ENCODE measurements at regions not wholly inside any gene's neighbourhood (a gene's known extent, or its start where the extent isn't known, plus 50 kb on each side); places are given as distances from the start of the nearest gene placed in this dataset.
A peak's percentile ranks its signal among the peaks of the same experiment; 100 is the strongest.
"Not testable (repeated sequence)": the region's sequence is repeated elsewhere in the genome, so short reads cannot be mapped to it uniquely, and the experiment has no call there.

GRCh38 chr10:28400176-28400575, 97.3 kb upstream of the MPP7 start:
- H3K9me3 ChIP-seq = no peaks in the 10 kb centered on the region; the same call in 1 of the 2 replicates
- H3K36me3 ChIP-seq (replicated peaks) = no peaks in the 10 kb centered on the region
- no peaks in the 10 kb centered on the region for H3K4me1 ChIP-seq
- 0 out of 2 replicates have a peak, but pooled peaks cover 6% of the 10 kb centered on the region for H3K27me3 ChIP-seq (ENCODE audit: low read depth)
- in situ Hi-C loops (cut with MboI; ENCODE audit: low sequenced_read_pairs) = no loop called here
- no peak overlapping the region for H3K4me3 ChIP-seq
- DNase-seq (ENCODE audit: low spot score in 2 of 2) = no peak

- H3K4me1 ChIP-seq = no peaks in the 10 kb centered on the region
- H3K4me3 ChIP-seq = no peak overlapping the region
- 0 out of 2 replicates have a peak, but pooled peaks cover 6% of the 10 kb centered on the region for H3K27me3 ChIP-seq (ENCODE audit: low read depth)
- in situ Hi-C loops (cut with MboI; ENCODE audit: low sequenced_read_pairs) = no loop called here
- no peaks in the 10 kb centered on the region; the same call in 1 of the 2 replicates for H3K9me3 ChIP-seq
- DNase-seq (ENCODE audit: low spot score in 2 of 2) = no peak
- no peaks in the 10 kb centered on the region for H3K36me3 ChIP-seq (replicated peaks)
Measured at GRCh38 chr10:28400681-28401080, 97.8 kb upstream of the MPP7 start.

GRCh38 chr10:28402611-28403073, 99.8 kb upstream of the MPP7 start:
- H3K9me3 ChIP-seq; H3K36me3 ChIP-seq (replicated peaks); H3K4me3 ChIP-seq; in situ Hi-C loops (cut with MboI; ENCODE audit: low sequenced_read_pairs); H3K4me1 ChIP-seq; DNase-seq (ENCODE audit: low spot score in 2 of 2); H3K27me3 ChIP-seq (ENCODE audit: low read depth): not testable (repeated sequence)

DNA sequence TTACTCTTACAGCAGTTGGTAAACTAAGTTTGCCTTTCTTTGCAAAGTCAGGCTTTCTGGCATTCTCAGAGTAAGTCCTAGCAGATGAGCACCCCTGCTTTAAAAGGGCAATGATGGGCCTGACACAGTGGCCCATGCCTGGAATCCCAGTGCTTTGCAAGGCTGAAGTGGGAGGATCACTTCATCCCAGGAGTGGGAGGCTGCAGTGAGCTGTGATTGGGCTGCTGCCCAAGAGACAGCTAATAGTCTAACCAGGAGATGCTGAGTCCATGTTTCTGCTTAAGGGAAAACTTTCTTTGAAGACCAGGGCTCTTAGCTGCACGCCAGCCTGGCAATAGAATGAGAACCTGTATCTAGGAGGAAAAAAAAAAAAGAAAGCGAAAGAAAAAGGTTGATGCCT, 100.2 kb upstream of the MPP7 start:
- H3K36me3 ChIP-seq (replicated peaks) = no peaks in the 10 kb centered on the region
- no peak overlapping the region for H3K4me3 ChIP-seq
- H3K4me1 ChIP-seq = no peaks in the 10 kb centered on the region
- H3K9me3 ChIP-seq = no peaks in the 10 kb centered on the region
- DNase-seq (ENCODE audit: low spot score in 2 of 2) = no peak
- H3K27me3 ChIP-seq (ENCODE audit: low read depth) = no peaks in the 10 kb centered on the region
- in situ Hi-C loops (cut with MboI; ENCODE audit: low sequenced_read_pairs) = no loop called here

DNA sequence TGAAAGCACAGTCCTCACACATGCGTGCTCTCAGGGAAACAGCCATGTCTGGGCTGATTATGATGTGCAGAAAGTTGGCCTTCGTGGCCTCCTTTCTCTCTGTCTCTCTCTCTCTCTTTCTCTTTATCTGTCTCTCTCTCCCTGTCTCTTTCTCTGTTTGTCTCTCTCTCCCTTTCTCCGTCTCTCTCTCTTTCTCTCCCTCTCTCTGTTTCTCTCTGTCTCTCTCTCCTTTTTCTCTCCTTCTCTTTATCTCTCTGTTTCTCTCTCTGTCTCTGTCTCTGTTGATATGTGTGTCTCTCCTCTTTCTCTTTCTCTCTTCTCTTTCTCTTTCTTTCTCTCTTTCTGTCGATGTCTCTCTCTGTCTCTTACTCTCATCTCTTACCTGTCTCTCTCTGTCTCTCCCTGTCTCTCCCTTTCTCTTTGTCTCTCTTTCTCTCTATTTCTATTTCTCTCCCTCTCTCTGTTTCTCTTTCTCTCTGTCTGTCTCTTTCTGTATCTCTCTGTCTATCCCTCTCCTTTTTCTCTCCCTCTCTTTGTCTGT, 105.4 kb upstream of the MPP7 start:
- in situ Hi-C loops (cut with MboI; ENCODE audit: low sequenced_read_pairs) = no loop called here
- H3K36me3 ChIP-seq (replicated peaks) = no peaks in the 10 kb centered on the region
- no peaks in the 10 kb centered on the region for H3K4me1 ChIP-seq
- no peak overlapping the region for H3K4me3 ChIP-seq
- no peaks in the 10 kb centered on the region for H3K9me3 ChIP-seq
- DNase-seq (ENCODE audit: low spot score in 2 of 2) = no peak
- H3K27me3 ChIP-seq (ENCODE audit: low read depth) = no peaks in the 10 kb centered on the region

GRCh38 chr10:28410420-28411135, 107.7 kb upstream of the MPP7 start:
- no peaks in the 10 kb centered on the region for H3K36me3 ChIP-seq (replicated peaks)
- no peaks in the 10 kb centered on the region for H3K27me3 ChIP-seq (ENCODE audit: low read depth)
- no peaks in the 10 kb centered on the region for H3K4me1 ChIP-seq
- DNase-seq (ENCODE audit: low spot score in 2 of 2) = no peak
- in situ Hi-C loops (cut with MboI; ENCODE audit: low sequenced_read_pairs) = no loop called here
- no peaks in the 10 kb centered on the region for H3K9me3 ChIP-seq
- H3K4me3 ChIP-seq = no peak overlapping the region

- Histone ChIP-seq H3K27me3 (ENCODE audit: low read depth) (no peaks in the 10 kb centered on the region), H3K4me3 (no peak overlapping the region), H3K9me3 (no peaks in the 10 kb centered on the region), H3K36me3 (replicated peaks) (no peaks in the 10 kb centered on the region), H3K4me1 (no peaks in the 10 kb centered on the region)
- no peak for DNase-seq (ENCODE audit: low spot score in 2 of 2)
- in situ Hi-C loops (cut with MboI; ENCODE audit: low sequenced_read_pairs) = no loop called here
Measured at GRCh38 chr10:28411136-28411460, 108.2 kb upstream of the MPP7 start.

GRCh38 chr10:28411648-28412047, 108.8 kb upstream of the MPP7 start:
- Histone ChIP-seq H3K27me3 (ENCODE audit: low read depth) (no peaks in the 10 kb centered on the region), H3K36me3 (replicated peaks) (no peaks in the 10 kb centered on the region), H3K4me3 (no peak overlapping the region), H3K4me1 (no peaks in the 10 kb centered on the region), H3K9me3 (no peaks in the 10 kb centered on the region)
- no peak for DNase-seq (ENCODE audit: low spot score in 2 of 2)
- in situ Hi-C loops (cut with MboI; ENCODE audit: low sequenced_read_pairs) = no loop called here

DNA sequence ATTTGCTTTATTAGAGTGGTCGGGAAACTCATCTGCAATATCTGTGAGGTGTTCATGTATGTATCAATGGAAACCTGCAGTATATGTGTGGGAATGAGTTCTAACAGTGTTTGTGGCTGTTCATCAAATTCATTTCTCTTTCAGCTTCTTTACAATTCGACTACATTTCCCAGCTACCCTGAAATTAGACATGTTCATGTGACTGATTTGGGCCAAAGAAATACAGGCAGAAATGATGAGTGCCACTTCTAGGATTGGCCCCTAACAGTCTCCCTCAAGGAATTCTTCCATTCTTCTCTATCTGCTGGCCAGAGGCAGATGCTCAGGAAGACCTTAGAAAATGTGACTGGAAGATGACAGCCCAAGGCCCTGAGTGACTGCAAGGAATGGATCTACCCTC, 114.8 kb upstream of the WAC start:
- H3K4me3 ChIP-seq = no peak overlapping the region
- no peaks in the 10 kb centered on the region for H3K36me3 ChIP-seq (replicated peaks)
- in situ Hi-C loops (cut with MboI; ENCODE audit: low sequenced_read_pairs) = no loop called here
- H3K27me3 ChIP-seq (ENCODE audit: low read depth) = peaks cover 2% of the 10 kb centered on the region; the same call in 1 of the 2 replicates
- no peaks in the 10 kb centered on the region for H3K9me3 ChIP-seq
- H3K4me1 ChIP-seq = no peaks in the 10 kb centered on the region
- no peak for DNase-seq (ENCODE audit: low spot score in 2 of 2)

GRCh38 chr10:28425422-28425821, 107.5 kb upstream of the WAC start:
- no peaks in the 10 kb centered on the region for H3K36me3 ChIP-seq (replicated peaks)
- in situ Hi-C loops (cut with MboI; ENCODE audit: low sequenced_read_pairs) = no loop called here
- no peak overlapping the region for H3K4me3 ChIP-seq
- H3K27me3 ChIP-seq (ENCODE audit: low read depth) = no peaks in the 10 kb centered on the region
- DNase-seq (ENCODE audit: low spot score in 2 of 2) = no peak
- no peaks in the 10 kb centered on the region for H3K4me1 ChIP-seq
- no peaks in the 10 kb centered on the region for H3K9me3 ChIP-seq

- no peak for DNase-seq (ENCODE audit: low spot score in 2 of 2)
- H3K4me3 ChIP-seq = no peak overlapping the region
- in situ Hi-C loops (cut with MboI; ENCODE audit: low sequenced_read_pairs) = no loop called here
- no peaks in the 10 kb centered on the region for H3K9me3 ChIP-seq
- H3K4me1 ChIP-seq = no peaks in the 10 kb centered on the region
- H3K36me3 ChIP-seq (replicated peaks) = no peaks in the 10 kb centered on the region
- no peaks in the 10 kb centered on the region for H3K27me3 ChIP-seq (ENCODE audit: low read depth)
Measured at GRCh38 chr10:28426392-28427159, 106.3 kb upstream of the WAC start.

- no peaks in the 10 kb centered on the region for H3K36me3 ChIP-seq (replicated peaks)
- no peaks in the 10 kb centered on the region for H3K9me3 ChIP-seq
- H3K4me1 ChIP-seq = no peaks in the 10 kb centered on the region
- no peak overlapping the region for H3K4me3 ChIP-seq
- no peaks in the 10 kb centered on the region for H3K27me3 ChIP-seq (ENCODE audit: low read depth)
- in situ Hi-C loops (cut with MboI; ENCODE audit: low sequenced_read_pairs) = no loop called here
- no peak for DNase-seq (ENCODE audit: low spot score in 2 of 2)
Measured at GRCh38 chr10:28427376-28427775, 105.5 kb upstream of the WAC start.

DNA sequence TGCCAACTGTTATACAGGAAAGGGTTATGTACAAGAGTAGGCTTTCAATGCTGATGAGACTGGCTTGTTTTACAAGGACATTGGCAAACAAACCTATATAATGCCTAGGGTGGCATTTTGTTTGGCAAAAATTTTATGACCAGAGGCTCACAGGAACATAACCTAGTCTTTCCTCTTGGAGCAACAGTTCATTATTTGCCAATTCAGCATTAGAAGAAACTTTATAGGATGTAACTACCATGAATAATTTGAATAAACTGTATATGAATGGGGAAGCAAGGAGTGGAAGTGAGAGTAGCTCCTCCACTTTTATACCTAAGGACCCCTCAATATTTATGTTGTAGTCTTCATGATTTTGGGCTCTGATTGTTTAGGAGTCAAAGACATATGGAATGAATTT, 103.9 kb upstream of the WAC start:
- Histone ChIP-seq H3K36me3 (replicated peaks) (no peaks in the 10 kb centered on the region), H3K4me1 (no peaks in the 10 kb centered on the region), H3K9me3 (no peaks in the 10 kb centered on the region), H3K27me3 (ENCODE audit: low read depth) (no peaks in the 10 kb centered on the region), H3K4me3 (no peak overlapping the region)
- in situ Hi-C loops (cut with MboI; ENCODE audit: low sequenced_read_pairs) = no loop called here
- DNase-seq (ENCODE audit: low spot score in 2 of 2) = no peak

GRCh38 chr10:28429573-28430216, 103.2 kb upstream of the WAC start:
- Histone ChIP-seq H3K27me3 (ENCODE audit: low read depth) (no peaks in the 10 kb centered on the region), H3K36me3 (replicated peaks) (no peaks in the 10 kb centered on the region), H3K4me3 (no peak overlapping the region), H3K9me3 (no peaks in the 10 kb centered on the region), H3K4me1 (no peaks in the 10 kb centered on the region)
- peak in 1 of 2 experiments; percentile 10 for DNase-seq (ENCODE audit: low spot score in 2 of 2)
- in situ Hi-C loops (cut with MboI; ENCODE audit: low sequenced_read_pairs) = no loop called here
